ENCODE measurements at regions not wholly inside any gene's neighbourhood (a gene's known extent, or its start where the extent isn't known, plus 50 kb on each side); places are given as distances from the start of the nearest gene placed in this dataset.
"Not testable (repeated sequence)": the region's sequence is repeated elsewhere in the genome, so short reads cannot be mapped to it uniquely, and the experiment has no call there.

GRCh38 chr1:228796945-228797344 lies 61.7 kb downstream of the RHOU start:
- DNase-seq = not testable (repeated sequence)

- DNase-seq = no peak
These were observed 62.8 kb downstream of the RHOU start for GRCh38 chr1:228798035-228798434.

DNA sequence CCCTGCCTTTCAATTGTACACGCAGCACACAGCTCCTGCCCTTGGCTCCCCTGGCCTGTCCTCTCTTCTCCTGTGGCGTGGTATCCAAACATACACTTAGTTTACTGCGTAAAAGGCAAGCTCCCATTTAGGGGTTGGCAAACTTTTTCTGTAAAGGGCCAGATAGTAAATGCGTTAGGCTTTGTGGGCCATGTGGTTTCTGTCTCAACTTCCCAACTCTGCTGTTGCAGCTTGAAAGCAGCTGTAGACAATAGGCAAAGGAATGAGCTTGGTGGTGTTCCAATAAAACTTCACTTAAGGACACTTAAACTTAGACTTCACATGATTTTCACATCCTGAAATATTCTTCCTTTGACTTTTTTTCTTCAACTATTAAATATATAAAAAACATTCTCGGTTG lies 63.3 kb downstream of the RHOU start:
- DNase-seq = peak; percentile 25

DNA sequence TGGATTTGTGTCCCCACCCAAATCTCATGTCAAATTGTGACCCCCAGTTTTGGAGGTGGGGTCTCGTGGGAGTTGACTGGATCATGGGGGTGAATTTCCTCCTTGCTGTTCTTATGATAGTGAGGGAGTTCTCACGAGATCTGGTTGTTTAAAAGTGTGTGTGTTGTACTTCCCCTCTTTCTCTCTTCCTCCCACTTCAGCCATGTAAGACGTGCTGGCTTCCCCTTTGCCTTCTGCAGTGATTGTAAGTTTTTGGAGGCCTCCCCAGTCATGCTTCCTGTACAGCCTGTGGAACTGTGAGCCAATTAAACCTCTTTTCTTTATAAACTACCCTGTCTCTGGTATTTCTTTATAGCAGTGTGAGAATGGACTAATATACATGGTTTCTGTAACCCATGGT lies 64.6 kb downstream of the RHOU start:
- no peak for DNase-seq

GRCh38 chr1:228801068-228801467 lies 65.8 kb downstream of the RHOU start:
- no peak for DNase-seq

- no peak for DNase-seq
These were observed 67.3 kb downstream of the RHOU start for GRCh38 chr1:228802386-228803220.

GRCh38 chr1:228803421-228803820 lies 68.1 kb downstream of the RHOU start:
- DNase-seq = no peak

- no peak for DNase-seq
These were observed 68.9 kb downstream of the RHOU start for GRCh38 chr1:228804173-228804572.

DNA sequence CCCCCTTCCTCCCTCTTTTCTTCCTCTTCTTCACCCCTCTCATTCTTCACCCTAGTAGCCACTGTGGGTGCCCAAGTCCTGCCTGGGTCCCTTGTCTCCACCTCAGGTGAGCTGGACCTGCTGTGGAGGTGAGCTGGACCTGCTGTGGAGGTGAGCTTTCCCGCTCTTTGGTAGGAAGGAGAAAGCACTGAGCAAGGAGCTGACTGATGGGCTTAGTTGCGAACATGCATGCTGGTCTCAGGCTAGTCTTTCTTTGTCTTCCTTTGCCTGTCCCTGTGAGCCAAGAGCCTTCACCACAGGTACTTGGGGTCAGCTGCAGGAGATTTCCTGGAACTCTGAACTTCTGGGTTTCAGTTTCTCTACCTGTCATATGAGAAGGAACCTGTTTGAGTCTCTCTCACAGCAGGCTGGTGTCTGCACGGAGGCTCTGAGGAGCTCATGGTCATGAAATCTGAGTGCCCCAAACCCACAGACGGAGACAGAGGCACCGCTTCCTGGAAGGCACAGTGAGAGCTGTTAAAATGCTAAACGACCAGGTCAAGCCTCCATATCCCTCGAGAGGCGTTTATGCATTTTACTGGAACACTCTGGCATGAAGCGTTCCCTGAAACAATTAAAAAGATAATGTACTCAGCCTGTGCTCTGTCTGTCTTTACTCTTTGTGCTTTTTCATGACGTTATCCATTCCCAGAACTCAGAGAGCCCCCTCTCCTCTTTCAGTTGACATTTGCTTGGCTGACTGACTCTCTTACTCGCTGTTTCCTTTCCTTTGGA lies 69.5 kb downstream of the RHOU start:
- peak; percentile 33 for DNase-seq

- no peak for DNase-seq
These were observed 72.8 kb downstream of the RHOU start for GRCh38 chr1:228807904-228808605.

GRCh38 chr1:228809621-228810394 lies 74.5 kb downstream of the RHOU start:
- DNase-seq = no peak

DNA sequence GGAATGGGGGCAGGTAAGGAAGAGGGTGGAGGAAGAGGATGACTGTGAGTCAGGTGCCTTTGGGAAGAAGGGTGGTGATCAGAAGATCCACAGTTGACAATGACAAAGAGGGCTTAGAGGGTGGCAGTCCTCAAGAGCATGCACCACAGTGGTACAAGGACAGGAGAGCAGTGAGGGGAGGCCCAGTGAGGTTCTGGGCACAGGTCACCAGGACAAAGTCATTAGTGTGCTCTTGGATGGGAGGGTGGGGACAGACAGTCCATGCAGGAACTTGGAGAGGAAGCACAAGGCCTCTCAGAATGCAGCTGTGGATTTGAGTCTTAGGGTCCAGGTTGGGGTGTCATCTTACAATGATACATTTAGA lies 75.1 kb downstream of the RHOU start:
- no peak for DNase-seq

GRCh38 chr1:228810878-228811711 lies 75.8 kb downstream of the RHOU start:
- DNase-seq = no peak

DNA sequence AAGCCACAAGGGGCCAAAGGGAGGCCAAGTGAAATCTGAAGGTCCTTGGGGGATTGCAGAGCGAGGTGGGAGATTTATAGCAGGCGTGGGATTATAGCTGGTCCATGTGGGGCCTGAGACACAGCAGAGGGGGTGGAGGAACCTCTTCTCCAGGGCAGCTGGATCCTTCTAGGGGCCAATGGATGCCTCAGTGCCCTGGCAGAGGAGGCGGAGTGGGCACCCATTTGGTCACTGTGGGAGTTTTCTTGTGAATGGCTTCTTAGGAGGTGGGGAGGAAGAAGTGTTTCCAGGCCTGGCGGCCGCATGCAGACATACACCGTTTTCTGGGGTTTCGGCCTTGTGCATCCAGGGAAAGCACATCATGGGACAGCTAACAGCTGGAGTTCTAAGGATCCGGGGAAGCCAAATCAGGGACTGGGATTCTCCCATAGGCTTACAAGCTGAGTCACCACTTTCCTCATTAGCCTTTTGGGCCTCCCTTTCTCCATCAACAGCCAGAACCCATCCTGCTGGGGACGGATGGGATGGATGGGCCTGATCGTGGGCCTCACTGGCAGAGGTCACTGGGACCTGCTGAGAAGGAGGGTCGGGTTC lies 76.5 kb downstream of the RHOU start:
- DNase-seq = no peak

- DNase-seq = no peak
These were observed 77.7 kb downstream of the RHOU start for GRCh38 chr1:228812961-228813360.

DNA sequence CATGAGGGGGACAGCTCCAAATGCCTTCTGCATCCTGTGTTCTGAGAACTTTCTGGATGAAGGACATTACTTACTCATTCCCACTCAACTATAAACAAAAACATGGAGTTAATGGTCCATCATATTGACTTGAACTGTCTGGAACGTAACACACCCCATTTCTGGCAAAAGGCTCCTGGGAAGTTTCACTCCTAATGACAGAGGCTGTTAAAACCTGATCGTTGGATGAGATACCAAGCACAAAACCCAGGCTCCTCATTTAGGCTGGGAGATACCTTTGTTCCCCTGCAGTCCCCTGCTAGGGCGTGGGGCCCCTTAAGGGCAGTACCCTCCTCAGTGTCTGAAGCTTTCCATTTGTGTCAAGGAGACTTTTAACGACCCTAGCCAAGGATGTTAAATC lies 78.9 kb downstream of the RHOU start:
- DNase-seq = no peak

- no peak for DNase-seq
These were observed 83.0 kb downstream of the RHOU start for GRCh38 chr1:228818296-228818695.

- DNase-seq = no peak
These were observed 83.8 kb downstream of the RHOU start for GRCh38 chr1:228818928-228819630.

GRCh38 chr1:228821252-228821651 lies 86.0 kb downstream of the RHOU start:
- no peak for DNase-seq

GRCh38 chr1:228823200-228823599 lies 87.9 kb downstream of the RHOU start:
- DNase-seq = no peak

DNA sequence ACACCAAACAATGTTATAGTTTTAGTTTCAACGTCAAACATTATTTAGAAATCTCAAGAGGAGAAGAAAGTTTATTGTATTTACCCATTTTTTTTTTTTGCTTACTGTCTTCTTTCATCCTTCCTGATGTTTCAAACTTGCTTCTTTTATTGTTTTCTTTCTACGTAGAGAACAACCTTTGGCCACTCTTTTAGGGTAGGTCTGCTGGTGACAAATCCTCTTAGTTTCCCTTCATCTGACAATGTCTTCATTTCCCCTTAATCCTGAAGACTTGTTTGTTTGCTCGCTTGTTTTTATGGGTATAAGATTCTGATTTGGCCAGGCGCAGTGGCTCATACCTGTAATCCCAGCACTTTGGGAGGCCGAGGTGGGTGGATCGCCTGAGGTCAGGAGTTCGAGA lies 89.1 kb downstream of the RHOU start:
- no peak for DNase-seq

Data from fibroblast of skin of right quadriceps (primary cell).